ENCODE measurements at regions not wholly inside any gene's neighbourhood (a gene's known extent, or its start where the extent isn't known, plus 50 kb on each side); places are given as distances from the start of the nearest gene placed in this dataset.
"Not testable (repeated sequence)": the region's sequence is repeated elsewhere in the genome, so short reads cannot be mapped to it uniquely, and the experiment has no call there.

DNA sequence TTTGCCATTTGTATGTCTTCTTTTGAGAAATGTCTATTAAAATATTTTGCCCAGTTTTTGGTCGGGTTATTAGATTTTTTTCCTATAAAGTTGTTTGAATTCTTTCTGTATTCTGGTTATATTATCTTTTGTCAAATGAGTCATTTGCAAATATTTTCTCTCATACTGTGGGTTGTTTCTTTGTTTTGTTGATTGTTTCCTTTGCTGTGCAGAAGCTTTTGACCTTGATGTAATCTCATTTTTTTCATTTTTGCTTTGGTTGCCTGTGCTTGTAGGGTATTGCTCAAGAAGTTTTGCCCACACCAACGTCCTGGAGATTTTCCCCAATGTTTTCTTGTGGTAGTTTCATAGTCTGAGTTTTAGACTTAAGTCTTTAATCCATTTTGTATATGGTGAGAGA, 245.7 kb downstream of the ADCYAP1 start:
- no peak for DNase-seq

DNA sequence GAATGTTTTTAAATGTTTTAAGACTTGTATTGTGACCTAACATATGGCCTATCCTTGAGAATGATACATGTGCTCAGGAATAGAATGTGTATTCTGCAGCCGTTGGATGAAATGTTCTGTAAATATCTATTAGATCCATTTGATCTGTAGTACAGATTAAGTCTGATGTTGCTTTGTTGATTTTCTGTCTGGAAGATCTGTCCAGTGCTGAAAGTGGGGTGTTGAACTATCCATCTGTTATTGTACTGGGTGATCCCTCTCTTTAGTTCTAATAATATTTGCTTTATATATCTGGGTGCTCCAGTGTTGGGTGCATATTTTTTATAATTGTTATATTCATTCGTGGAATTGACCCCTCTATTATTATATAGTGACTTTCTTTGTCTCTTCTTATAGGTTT, 248.3 kb downstream of the ADCYAP1 start:
- not testable (repeated sequence) for DNase-seq

DNA sequence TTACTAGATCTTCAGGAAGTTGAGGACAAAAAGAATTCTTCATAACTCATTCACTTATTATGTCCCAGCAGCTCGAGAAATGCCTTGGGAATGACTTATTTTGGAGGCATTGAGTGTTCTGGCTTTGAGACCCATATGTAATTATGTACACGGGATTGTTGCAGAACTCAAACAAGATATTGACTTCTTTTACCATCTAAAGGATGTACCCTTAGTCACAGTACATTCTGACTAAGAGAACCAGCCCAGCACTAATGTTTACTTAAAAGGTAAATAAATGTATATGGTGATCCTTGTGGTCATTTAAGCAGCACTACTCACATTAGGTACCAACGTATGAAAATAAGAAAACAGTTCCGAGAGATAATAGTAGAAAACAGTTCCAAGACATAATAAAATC, 268.9 kb downstream of the ADCYAP1 start:
- DNase-seq: no peak

- DNase-seq: no peak
Observed at GRCh38 chr18:1177232-1177631, 272.6 kb downstream of the ADCYAP1 start.

- DNase-seq: no peak
Observed at GRCh38 chr18:1191341-1191740, 286.7 kb downstream of the ADCYAP1 start.

- DNase-seq: no peak
Observed at GRCh38 chr18:1213126-1213525, 308.5 kb downstream of the ADCYAP1 start.

DNA sequence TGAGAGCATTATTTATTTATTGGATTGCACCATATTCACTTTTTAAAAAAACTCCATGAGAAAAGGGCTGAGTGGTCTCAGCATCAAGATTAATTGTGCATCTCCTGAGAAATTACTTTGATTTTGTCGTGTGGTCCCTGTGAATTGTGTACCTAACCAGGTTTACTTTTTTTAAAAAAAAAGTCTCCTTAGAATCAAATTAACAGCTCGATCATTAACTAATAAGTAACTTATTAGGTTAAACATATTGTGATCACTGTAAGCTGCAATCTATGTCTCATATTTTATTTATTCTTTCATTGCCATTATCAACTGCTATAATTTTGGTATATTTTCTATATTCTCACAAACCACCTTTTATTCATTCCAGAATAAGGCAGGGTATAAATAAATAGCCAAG, 318.2 kb downstream of the ADCYAP1 start:
- DNase-seq: no peak

GRCh38 chr18:1227025-1227424, 322.4 kb downstream of the ADCYAP1 start:
- DNase-seq: no peak

DNA sequence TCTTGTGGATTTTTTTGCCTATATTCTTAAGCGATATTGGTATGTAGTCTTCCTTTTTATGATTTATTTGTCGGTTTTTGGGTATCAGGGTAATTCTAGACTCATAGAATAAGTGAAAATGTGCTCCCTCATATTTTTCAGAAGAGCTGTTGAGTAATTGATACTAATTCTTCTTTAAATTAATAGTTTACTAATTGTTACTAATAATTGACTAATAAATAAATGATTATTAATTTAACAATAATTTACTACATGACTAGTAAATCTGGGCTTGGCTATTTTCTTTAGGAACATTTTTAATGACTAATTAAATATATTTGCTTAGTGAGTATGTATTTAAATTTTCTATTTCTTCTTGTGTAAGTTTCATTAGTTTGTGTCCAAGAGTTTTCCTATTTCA, 325.0 kb downstream of the ADCYAP1 start:
- no peak for DNase-seq

DNA sequence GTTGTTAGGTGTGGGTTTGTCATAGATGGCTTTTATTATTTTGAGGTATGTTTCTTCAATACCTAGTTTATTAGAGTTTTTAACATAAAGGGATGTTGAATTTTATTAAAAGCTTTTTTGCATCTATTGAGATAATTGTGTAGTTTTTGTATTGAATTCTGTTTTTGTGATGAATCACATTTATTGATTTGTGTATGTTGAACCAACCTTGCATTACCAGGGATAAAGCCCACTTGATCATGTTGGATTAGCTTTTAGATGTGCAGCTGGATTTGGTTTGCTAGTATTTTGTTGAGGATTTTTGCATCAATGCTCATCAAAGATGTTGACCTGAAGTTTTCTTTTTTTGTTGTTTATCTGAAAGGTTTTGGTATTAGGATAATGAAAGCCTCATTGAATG, 328.2 kb downstream of the ADCYAP1 start:
- no peak for DNase-seq

- no peak for DNase-seq
Observed at GRCh38 chr18:1240701-1241100, 336.0 kb downstream of the ADCYAP1 start.

DNA sequence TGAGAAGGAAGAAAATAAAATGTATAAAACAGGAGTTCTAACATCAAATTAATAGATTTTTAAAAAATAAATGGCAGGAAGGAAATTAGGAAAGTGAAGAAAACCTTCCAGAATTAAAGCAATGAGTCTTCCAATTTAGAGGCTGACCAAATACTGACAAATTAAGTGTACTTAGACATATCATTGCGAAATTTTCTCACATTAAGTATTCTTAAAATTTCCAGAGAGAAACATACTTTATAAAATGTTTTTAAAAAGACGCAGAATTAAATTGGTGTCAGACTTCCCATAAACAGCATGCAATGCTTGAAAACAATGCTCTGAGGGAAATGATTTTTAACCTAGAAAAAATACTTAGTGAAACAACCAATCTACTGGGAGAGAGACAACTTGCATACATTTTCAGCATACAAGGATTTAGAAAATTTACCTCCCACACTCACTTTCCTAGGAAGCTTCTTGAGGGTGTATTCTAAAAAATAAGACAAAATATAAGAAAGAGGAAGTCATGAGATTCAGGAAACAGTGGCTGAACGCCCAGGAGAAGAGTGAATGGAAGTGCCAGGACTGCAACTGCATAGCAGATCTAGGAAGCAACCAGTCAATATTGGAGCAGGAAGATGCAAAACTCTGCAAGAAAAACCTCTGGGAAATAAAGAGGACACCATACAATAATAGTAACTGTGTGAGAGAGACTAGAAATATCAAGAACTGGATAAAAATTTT, 339.9 kb downstream of the ADCYAP1 start:
- DNase-seq: no peak

DNA sequence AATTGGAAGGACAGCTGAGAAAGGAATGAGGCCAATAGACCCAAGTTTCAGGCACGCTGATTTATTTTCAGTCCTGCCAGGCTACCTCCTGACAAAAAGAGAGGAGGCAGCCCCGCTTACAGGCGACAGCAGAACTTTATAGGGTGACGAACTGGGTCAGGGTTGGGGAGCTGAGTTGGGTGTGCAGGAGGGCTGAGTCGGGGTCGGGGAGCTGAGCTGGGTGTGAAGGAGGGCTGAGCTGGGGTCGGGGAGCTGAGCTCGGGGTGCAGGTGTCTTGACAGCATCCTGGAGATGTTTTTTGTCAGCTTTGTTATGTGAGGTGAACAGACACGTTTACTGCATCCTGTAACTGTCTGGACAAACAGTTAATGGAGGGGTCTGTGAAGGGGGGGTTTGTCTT, 342.2 kb downstream of the ADCYAP1 start:
- DNase-seq: no peak

- DNase-seq: no peak
Observed at GRCh38 chr18:1252534-1252933, 347.9 kb downstream of the ADCYAP1 start.

DNA sequence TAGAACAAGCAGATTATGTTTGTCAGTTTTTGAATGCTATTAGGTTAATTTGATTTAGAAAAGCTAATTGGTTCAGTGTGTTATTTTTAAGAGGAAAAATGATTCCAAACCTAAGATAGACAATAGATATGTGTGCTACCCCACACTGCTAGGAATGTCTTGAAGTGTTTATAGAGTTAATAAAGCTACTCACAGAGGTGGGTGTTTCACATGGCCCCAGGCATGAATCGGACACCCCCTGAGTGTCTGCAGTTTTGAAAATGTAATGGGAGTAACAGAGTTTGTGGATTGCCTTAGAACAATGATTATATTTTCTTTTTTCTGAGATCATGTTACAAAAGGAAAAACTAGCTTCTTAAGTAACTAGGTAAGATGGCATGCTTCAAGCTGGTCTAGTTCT, 348.3 kb downstream of the ADCYAP1 start:
- DNase-seq: no peak

GRCh38 chr18:1253827-1254226, 349.2 kb downstream of the ADCYAP1 start:
- no peak for DNase-seq

DNA sequence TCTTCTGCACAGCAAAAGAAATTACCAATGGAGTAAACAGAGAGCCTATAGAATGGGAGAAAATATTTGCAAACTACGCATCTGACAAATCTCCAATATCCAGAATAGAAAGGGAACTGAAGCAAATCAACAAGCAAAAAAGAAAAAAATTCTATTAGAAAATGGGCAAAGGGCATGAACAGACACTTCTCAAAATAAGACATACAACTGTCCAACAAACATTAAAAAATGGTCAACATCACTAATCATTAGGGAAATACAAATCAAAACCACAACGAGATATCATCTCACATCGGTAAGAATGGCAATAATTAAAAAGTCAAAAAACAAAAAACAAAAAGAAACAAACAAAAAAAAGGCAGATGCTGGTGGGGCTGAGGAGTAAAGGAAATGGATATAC, 356.4 kb downstream of the ADCYAP1 start:
- no peak for DNase-seq

DNA sequence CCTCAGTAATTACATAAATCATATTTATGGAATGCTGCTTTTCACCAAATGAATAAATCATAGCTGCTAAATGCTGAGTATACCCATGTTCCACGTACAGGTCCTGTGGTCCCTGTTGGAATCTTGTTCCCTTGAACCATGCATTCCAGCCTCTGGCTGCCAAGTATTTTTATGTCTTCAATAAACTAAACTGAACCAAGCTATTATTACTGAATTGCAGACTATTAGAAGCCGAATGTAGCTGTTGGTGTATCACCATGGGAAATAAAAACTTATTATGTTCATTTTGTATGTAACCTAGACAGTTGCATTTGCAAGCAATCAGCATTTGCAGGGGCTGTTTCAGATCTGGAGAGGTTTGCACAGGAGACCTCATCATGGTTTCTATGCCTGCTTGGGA, 362.4 kb downstream of the ADCYAP1 start:
- DNase-seq: no peak

- DNase-seq: no peak
Observed at GRCh38 chr18:1270081-1270480, 365.4 kb downstream of the ADCYAP1 start.

DNA sequence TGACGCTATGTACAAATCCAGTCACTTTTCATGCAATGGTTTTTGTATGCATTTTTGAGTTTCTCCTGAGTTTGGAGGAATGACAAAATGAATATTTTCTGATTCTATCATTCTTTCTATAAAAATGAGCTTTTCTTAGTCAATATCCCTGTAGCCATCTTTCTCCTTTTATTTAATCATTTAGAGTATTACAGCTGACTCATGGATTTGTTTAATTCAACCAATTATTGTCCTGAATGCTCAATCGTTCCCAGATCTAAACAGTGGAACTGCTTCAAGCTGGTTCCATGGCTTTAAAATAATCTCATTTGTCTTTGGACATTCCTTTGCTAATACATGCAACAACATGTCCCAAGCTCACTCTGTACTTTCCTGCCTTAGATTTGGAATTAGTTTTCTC, 368.8 kb downstream of the ADCYAP1 start:
- no peak for DNase-seq

DNA sequence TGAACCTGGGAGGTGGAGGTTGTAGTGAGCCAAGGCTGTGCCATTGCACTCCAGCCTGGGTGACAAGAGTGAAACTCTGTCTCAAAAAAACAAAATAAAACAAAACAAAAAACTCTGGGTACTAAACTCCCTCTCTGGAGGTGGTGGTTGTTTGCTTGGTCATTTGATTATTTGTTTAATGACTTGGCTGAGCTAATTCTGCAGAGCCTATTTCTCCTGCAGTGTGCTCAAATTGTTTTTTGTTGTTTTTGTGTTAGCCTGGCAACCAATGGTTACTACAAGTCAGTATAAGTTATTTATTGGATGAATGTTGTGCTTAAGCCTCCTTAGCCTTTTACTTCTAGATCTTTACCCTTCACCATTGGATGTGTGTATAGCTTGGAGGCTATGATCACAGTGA, 387.5 kb downstream of the ADCYAP1 start:
- no peak for DNase-seq

DNA sequence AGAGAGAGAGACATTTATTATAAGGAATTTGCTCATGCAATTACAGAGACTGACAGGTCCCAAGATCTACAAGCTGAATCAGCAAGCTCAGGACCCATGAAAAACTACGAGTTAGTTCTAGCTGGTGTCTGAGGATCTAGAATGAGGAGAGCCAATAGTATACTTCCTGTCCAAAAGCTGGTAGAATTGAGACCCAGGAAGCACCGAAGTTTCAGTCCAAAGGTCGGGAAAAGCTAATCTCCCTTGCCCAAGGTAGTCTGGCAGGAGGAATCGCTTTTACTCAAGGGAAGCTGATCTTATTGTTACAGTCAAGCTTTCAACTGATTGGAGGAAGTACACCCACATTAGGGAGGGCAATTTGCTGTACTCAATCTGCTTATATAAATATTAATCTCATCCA, 389.6 kb downstream of the ADCYAP1 start:
- DNase-seq: no peak

DNA sequence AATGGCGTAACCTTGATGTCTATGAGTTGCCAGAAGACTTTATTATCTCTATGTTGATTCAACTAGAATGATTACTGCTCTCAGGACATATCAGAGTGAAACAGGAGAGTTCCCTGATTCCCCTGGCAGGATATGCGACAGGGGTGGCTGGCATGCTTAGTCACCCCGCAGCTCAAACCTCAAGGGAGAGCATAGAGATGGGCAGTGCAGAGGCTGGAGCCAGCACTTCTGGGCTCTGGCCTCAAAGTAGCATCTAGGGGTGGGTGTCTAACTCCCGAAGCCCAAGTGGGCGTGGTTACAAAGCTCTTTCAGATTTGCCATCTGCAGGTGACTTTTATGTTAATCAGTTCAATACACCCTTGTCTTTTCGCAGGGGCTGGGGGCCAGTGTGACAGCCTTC, 391.6 kb downstream of the ADCYAP1 start:
- DNase-seq: no peak

DNA sequence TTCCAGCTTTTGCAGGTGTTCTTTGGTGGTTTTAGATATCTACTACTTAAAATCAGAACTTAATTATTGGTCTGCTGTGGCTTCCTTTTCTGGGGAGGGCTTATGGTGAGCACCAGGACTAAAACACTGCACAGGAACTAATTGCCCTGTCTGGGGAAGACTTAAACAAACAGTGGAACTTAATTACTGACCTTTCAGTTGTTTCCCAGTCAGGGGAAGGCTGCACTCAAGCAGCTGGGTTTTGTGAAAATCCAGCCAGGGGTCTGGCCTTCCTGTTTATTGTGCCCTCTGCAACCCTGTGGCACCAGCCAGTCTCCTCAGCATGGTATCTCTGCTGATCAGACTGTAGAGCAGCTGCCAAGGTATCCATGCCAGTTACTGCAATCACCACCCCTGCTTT, 398.2 kb downstream of the ADCYAP1 start:
- DNase-seq: no peak

GRCh38 chr18:1304392-1304992, 399.8 kb downstream of the ADCYAP1 start:
- no peak for DNase-seq
